GM18907 (cell line): ENCODE measurements at regions not wholly inside any gene's neighbourhood (a gene's known extent, or its start where the extent isn't known, plus 50 kb on each side); places are given as distances from the start of the nearest gene placed in this dataset.

ENCODE experiments used
- ATAC-seq: cut with Tn5 transposase; IDR thresholded peaks from one replicate; pipeline ENCODE4 v1.9.1; 2021; ENCODE audit warnings: mild to moderate bottlenecking, moderate library complexity; ENCODE audit not compliant: unreplicated experiment

- ATAC-seq = no peak
Observed at GRCh38 chr21:24938573-24938972, 668.7 kb downstream of the MRPL39 start.

GRCh38 chr21:24935991-24936390 is 671.3 kb downstream of the MRPL39 start:
- ATAC-seq = no peak

GRCh38 chr21:24910591-24910990 is 696.7 kb downstream of the MRPL39 start:
- ATAC-seq = no peak

- peak; percentile 62 for ATAC-seq
Observed at GRCh38 chr21:24903994-24904635, 703.2 kb downstream of the MRPL39 start.

- ATAC-seq = peak; percentile 71
Observed at GRCh38 chr21:24899138-24899537, 708.1 kb downstream of the MRPL39 start.

GRCh38 chr21:24897883-24898282 is 709.4 kb downstream of the MRPL39 start:
- ATAC-seq = peak; percentile 66

GRCh38 chr21:24896735-24897124 is 710.6 kb downstream of the MRPL39 start:
- ATAC-seq = no peak

- ATAC-seq = peak; percentile 68
Observed at GRCh38 chr21:24895885-24896734, 711.2 kb downstream of the MRPL39 start.

GRCh38 chr21:24894324-24894723 is 713.0 kb downstream of the MRPL39 start:
- no peak for ATAC-seq

GRCh38 chr21:24890021-24890420 is 717.3 kb downstream of the MRPL39 start:
- no peak for ATAC-seq

GRCh38 chr21:24881506-24881905 is 725.8 kb downstream of the MRPL39 start:
- ATAC-seq = no peak

GRCh38 chr21:24870633-24871032 is 736.6 kb downstream of the MRPL39 start:
- ATAC-seq = no peak

GRCh38 chr21:24869862-24870261 is 737.4 kb downstream of the MRPL39 start:
- ATAC-seq = no peak

GRCh38 chr21:24868117-24868516 is 739.2 kb downstream of the MRPL39 start:
- ATAC-seq = no peak

GRCh38 chr21:24861471-24861870 is 745.8 kb downstream of the MRPL39 start:
- ATAC-seq = no peak

- ATAC-seq = no peak
Observed at GRCh38 chr21:24856326-24856725, 751.0 kb downstream of the MRPL39 start.

GRCh38 chr21:24852610-24853195 is 754.6 kb downstream of the MRPL39 start:
- ATAC-seq = no peak

GRCh38 chr21:24850121-24850520 is 757.2 kb downstream of the MRPL39 start:
- ATAC-seq = no peak

GRCh38 chr21:24844671-24845070 is 762.6 kb downstream of the MRPL39 start:
- no peak for ATAC-seq

- no peak for ATAC-seq
Observed at GRCh38 chr21:24840287-24840686, 767.0 kb downstream of the MRPL39 start.

GRCh38 chr21:24832961-24833360 is 774.3 kb downstream of the MRPL39 start:
- no peak for ATAC-seq

- no peak for ATAC-seq
Observed at GRCh38 chr21:24829397-24829796, 777.9 kb downstream of the MRPL39 start.
